Dendritic cell treated with granulocyte-macrophage colony-stimulating factor and Interleukin-4, amounts not matched to agents 40 ng/mL and 50 ng/mL, for 4 days (primary cell): ENCODE measurements at regions not wholly inside any gene's neighbourhood (a gene's known extent, or its start where the extent isn't known, plus 50 kb on each side); places are given as distances from the start of the nearest gene placed in this dataset.

ENCODE experiments used
- H3K27ac Mint-ChIP-seq: one replicate; pipeline ENCODE4 v1.8.0; 2022; ENCODE audit warnings: mild to moderate bottlenecking, mixed read lengths
- H3K27me3 Mint-ChIP-seq: one replicate; pipeline ENCODE4 v1.8.0; 2022; ENCODE audit warnings: mild to moderate bottlenecking, mixed read lengths
- H3K36me3 Mint-ChIP-seq: one replicate; pipeline ENCODE4 v1.8.0; 2022; ENCODE audit warnings: low read depth, mixed read lengths
- H3K4me1 Mint-ChIP-seq: one replicate; pipeline ENCODE4 v1.8.0; 2022; ENCODE audit warnings: low read depth, mixed read lengths
- H3K4me3 Mint-ChIP-seq: one replicate; pipeline ENCODE4 v1.8.0; 2022; ENCODE audit warnings: mild to moderate bottlenecking, moderate library complexity, mixed read lengths
- H3K9me3 Mint-ChIP-seq: one replicate; pipeline ENCODE4 v1.8.0; 2022; ENCODE audit warnings: mixed read lengths
- intact Hi-C: fragments of 100-400 bp; cut with micrococcal nuclease; formaldehyde crosslinking; loops from one replicate; pipeline ENCODE4 v1.15.0; 2022

- Mint-ChIP-seq H3K36me3 (no peaks in the 10 kb centered on the region), H3K27me3 (peaks cover 61% of the 10 kb centered on the region), H3K9me3 (no peaks in the 10 kb centered on the region), H3K27ac (no peak overlapping the region), H3K4me3 (no peak overlapping the region), H3K4me1 (no peaks in the 10 kb centered on the region)
- intact Hi-C loops: no loop called here
Measured at GRCh38 chr6:165854061-165854862, 191.2 kb upstream of the PDE10A start.

GRCh38 chr6:165852676-165853075 lies 189.6 kb upstream of the PDE10A start:
- H3K9me3 Mint-ChIP-seq: no peaks in the 10 kb centered on the region
- intact Hi-C loops: no loop called here
- H3K27me3 Mint-ChIP-seq: peaks cover 69% of the 10 kb centered on the region
- no peaks in the 10 kb centered on the region for H3K4me1 Mint-ChIP-seq
- no peak overlapping the region for H3K27ac Mint-ChIP-seq
- no peak overlapping the region for H3K4me3 Mint-ChIP-seq
- no peaks in the 10 kb centered on the region for H3K36me3 Mint-ChIP-seq

GRCh38 chr6:165850434-165851019 lies 187.5 kb upstream of the PDE10A start:
- H3K27ac Mint-ChIP-seq: no peak overlapping the region
- H3K4me3 Mint-ChIP-seq: no peak overlapping the region
- no peaks in the 10 kb centered on the region for H3K36me3 Mint-ChIP-seq
- peaks cover 73% of the 10 kb centered on the region for H3K27me3 Mint-ChIP-seq
- no peaks in the 10 kb centered on the region for H3K9me3 Mint-ChIP-seq
- intact Hi-C loops: no loop called here
- H3K4me1 Mint-ChIP-seq: no peaks in the 10 kb centered on the region

GRCh38 chr6:165849534-165850430 lies 186.7 kb upstream of the PDE10A start:
- Mint-ChIP-seq H3K4me1 (no peaks in the 10 kb centered on the region), H3K36me3 (no peaks in the 10 kb centered on the region), H3K9me3 (no peaks in the 10 kb centered on the region), H3K27ac (no peak overlapping the region), H3K4me3 (no peak overlapping the region), H3K27me3 (peaks cover 73% of the 10 kb centered on the region)
- intact Hi-C loops: no loop called here

DNA sequence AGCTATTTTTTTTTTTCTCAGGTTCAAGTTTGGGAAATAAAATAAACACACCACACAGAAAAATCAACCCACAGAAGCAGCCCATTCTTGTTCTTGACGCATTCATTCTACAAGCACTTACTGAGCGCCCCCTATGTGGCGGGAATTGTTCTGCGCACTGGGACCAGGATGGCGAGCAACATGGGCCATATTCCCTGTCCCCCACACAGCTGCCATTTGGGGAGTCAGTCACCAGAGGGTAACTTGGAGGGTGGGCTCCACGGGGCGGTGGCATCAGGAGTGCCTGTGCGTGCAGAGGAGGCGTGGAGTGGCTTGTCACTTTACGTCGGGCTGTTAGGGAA lies 185.0 kb upstream of the PDE10A start:
- Mint-ChIP-seq H3K27ac (no peak overlapping the region), H3K27me3 (peaks cover 66% of the 10 kb centered on the region), H3K36me3 (no peaks in the 10 kb centered on the region), H3K9me3 (no peaks in the 10 kb centered on the region), H3K4me3 (no peak overlapping the region), H3K4me1 (no peaks in the 10 kb centered on the region)
- intact Hi-C loops: no loop called here

- Mint-ChIP-seq H3K36me3 (no peaks in the 10 kb centered on the region), H3K4me1 (no peaks in the 10 kb centered on the region), H3K27ac (no peak overlapping the region), H3K4me3 (no peak overlapping the region), H3K9me3 (no peaks in the 10 kb centered on the region), H3K27me3 (peaks cover 65% of the 10 kb centered on the region)
- intact Hi-C loops: no loop called here
Measured at GRCh38 chr6:165847407-165848085, 184.5 kb upstream of the PDE10A start.

- H3K36me3 Mint-ChIP-seq: no peaks in the 10 kb centered on the region
- no peak overlapping the region for H3K27ac Mint-ChIP-seq
- H3K4me1 Mint-ChIP-seq: no peaks in the 10 kb centered on the region
- intact Hi-C loops: no loop called here
- peaks cover 60% of the 10 kb centered on the region for H3K27me3 Mint-ChIP-seq
- no peaks in the 10 kb centered on the region for H3K9me3 Mint-ChIP-seq
- H3K4me3 Mint-ChIP-seq: no peak overlapping the region
Measured at GRCh38 chr6:165846123-165846966, 183.3 kb upstream of the PDE10A start.

DNA sequence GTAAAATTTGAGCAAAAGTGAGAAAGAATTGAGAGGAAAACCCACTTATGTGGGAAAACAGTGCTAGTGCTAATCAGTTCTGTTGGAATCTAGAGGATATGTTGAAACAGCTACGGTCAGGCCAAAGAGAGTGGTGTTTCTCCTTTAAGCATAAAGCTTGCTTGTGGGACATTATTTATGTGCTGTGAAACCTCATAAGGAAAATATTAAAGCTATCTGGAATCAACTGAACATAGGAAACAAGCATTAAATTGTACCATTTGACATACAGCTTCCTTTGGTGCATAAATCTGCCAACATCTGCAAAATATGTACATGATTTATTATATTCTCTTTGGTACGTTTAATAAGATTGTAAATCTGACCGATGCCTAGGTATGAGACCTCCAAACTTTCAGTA lies 182.5 kb upstream of the PDE10A start:
- no peak overlapping the region for H3K4me3 Mint-ChIP-seq
- H3K4me1 Mint-ChIP-seq: no peaks in the 10 kb centered on the region
- H3K36me3 Mint-ChIP-seq: no peaks in the 10 kb centered on the region
- no peak overlapping the region for H3K27ac Mint-ChIP-seq
- H3K27me3 Mint-ChIP-seq: peaks cover 59% of the 10 kb centered on the region
- no peaks in the 10 kb centered on the region for H3K9me3 Mint-ChIP-seq
- intact Hi-C loops: no loop called here

- Mint-ChIP-seq H3K36me3 (no peaks in the 10 kb centered on the region), H3K27ac (no peak overlapping the region), H3K9me3 (no peaks in the 10 kb centered on the region), H3K4me3 (no peak overlapping the region), H3K27me3 (peaks cover 54% of the 10 kb centered on the region), H3K4me1 (no peaks in the 10 kb centered on the region)
- intact Hi-C loops: no loop called here
Measured at GRCh38 chr6:165844801-165845364, 181.8 kb upstream of the PDE10A start.

DNA sequence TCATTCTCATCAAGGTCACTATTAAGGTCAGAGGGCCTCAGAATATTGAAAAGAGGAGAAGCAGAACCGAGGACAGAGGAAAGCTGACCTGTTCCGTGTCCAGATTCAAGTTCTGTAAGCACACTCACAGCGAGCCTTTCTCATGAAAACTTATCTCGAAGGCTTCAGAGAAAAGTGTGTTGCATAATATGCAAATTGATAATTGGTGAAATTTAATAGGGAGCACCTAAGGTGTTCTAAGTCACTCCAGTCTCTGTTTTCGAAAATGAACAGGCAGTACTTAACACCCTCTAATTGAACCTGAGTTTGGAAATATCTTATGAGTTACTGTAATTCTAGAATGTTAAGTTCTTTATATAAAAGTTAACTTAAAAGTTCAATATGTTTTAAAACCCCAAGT lies 181.2 kb upstream of the PDE10A start:
- no peak overlapping the region for H3K4me3 Mint-ChIP-seq
- no peak overlapping the region for H3K27ac Mint-ChIP-seq
- H3K9me3 Mint-ChIP-seq: no peaks in the 10 kb centered on the region
- H3K4me1 Mint-ChIP-seq: no peaks in the 10 kb centered on the region
- intact Hi-C loops: no loop called here
- H3K27me3 Mint-ChIP-seq: peaks cover 48% of the 10 kb centered on the region
- no peaks in the 10 kb centered on the region for H3K36me3 Mint-ChIP-seq

- H3K27ac Mint-ChIP-seq: no peak overlapping the region
- no peaks in the 10 kb centered on the region for H3K36me3 Mint-ChIP-seq
- intact Hi-C loops: no loop called here
- no peak overlapping the region for H3K4me3 Mint-ChIP-seq
- no peaks in the 10 kb centered on the region for H3K9me3 Mint-ChIP-seq
- peaks cover 45% of the 10 kb centered on the region for H3K27me3 Mint-ChIP-seq
- no peaks in the 10 kb centered on the region for H3K4me1 Mint-ChIP-seq
Measured at GRCh38 chr6:165843568-165844113, 180.6 kb upstream of the PDE10A start.

GRCh38 chr6:165843121-165843520 lies 180.1 kb upstream of the PDE10A start:
- H3K27me3 Mint-ChIP-seq: peaks cover 42% of the 10 kb centered on the region
- H3K4me3 Mint-ChIP-seq: no peak overlapping the region
- H3K9me3 Mint-ChIP-seq: no peaks in the 10 kb centered on the region
- no peaks in the 10 kb centered on the region for H3K36me3 Mint-ChIP-seq
- H3K27ac Mint-ChIP-seq: no peak overlapping the region
- intact Hi-C loops: no loop called here
- H3K4me1 Mint-ChIP-seq: no peaks in the 10 kb centered on the region
